ENCODE measurements at regions not wholly inside any gene's neighbourhood (a gene's known extent, or its start where the extent isn't known, plus 50 kb on each side); places are given as distances from the start of the nearest gene placed in this dataset.

- TF ChIP-seq, protein P1, sequence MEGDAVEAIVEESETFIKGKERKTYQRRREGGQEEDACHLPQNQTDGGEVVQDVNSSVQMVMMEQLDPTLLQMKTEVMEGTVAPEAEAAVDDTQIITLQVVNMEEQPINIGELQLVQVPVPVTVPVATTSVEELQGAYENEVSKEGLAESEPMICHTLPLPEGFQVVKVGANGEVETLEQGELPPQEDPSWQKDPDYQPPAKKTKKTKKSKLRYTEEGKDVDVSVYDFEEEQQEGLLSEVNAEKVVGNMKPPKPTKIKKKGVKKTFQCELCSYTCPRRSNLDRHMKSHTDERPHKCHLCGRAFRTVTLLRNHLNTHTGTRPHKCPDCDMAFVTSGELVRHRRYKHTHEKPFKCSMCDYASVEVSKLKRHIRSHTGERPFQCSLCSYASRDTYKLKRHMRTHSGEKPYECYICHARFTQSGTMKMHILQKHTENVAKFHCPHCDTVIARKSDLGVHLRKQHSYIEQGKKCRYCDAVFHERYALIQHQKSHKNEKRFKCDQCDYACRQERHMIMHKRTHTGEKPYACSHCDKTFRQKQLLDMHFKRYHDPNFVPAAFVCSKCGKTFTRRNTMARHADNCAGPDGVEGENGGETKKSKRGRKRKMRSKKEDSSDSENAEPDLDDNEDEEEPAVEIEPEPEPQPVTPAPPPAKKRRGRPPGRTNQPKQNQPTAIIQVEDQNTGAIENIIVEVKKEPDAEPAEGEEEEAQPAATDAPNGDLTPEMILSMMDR (IDR thresholded peaks at IDR 0.05): no peak
- no peak for TF ChIP-seq POLR2A (IDR thresholded peaks at IDR 0.05)
Observed at GRCh38 chr12:67068761-67069450, 200.3 kb upstream of the CAND1 start.
